Heart left ventricle (tissue), 13 donors: ENCODE measurements at regions not wholly inside any gene's neighbourhood (a gene's known extent, or its start where the extent isn't known, plus 50 kb on each side); places are given as distances from the start of the nearest gene placed in this dataset.

Experiments
- CTCF ChIP-seq, 12 donors: fragments of 200-600 bp; sonication (generic) in 4 of 12; IDR thresholded peaks; one replicate each; pipeline versions ENCODE4 v1.5.0 to v1.8.0; 2018 to 2022; ENCODE audit warnings: antibody characterized with exemption in 12 of 12, mild to moderate bottlenecking in 5 of 12
- POLR2A ChIP-seq, 2 donors: fragments of 450-650 bp; IDR thresholded peaks; one replicate each; pipeline ENCODE4 v1.6.1; 2017; ENCODE audit warnings: antibody characterized with exemption in 2 of 2, mild to moderate bottlenecking in 2 of 2, moderate library complexity in 2 of 2
- donor health status: ischemic (EF 13 %, LVEDD 7.1; RV severe dilation, severe dysfunction).
- donor health status: DM: no; HTN: yes; CAD: no.
- donor health status: DM: no; HTN: no; CAD: no.
- donor health status: ischemic (EF 25% LVEDD 6.9; RV normal size, moderate dysfunction).
- donor health status: ischemic (EF 25% LVEDD 5.7; RV mildly dilated, moderate dysfunction).
- donor health status: ischemic (EF 35%, LVEDD 5.7; RV mildly dilated, moderate dysfunction).
- donor health status: nonischemic (EF 11% LVEDD 7.7; RV severe dilation, severe dysfunction).
- donor health status: DM: yes; HTN: yes; CAD: no.
- donor health status: PGD.
- donor health status: ischemic (EF 29% LVEDD 5.4; RV normal size, mild dysfunction).
- donor health status: nonischemic (EF 23%, LVEDD 6.1; RV moderate dilation, normal function).

GRCh38 chr1:204756349-204756748 is 70.8 kb upstream of the LRRN2 start:
- TF ChIP-seq CTCF (IDR thresholded peaks at IDR 0.05) (no peak), POLR2A (IDR thresholded peaks at IDR 0.05) (no peak)
